GM18520 (cell line): ENCODE measurements at regions not wholly inside any gene's neighbourhood (a gene's known extent, or its start where the extent isn't known, plus 50 kb on each side); places are given as distances from the start of the nearest gene placed in this dataset.

ENCODE experiments used
- ATAC-seq: cut with Tn5 transposase; IDR thresholded peaks from one replicate; pipeline ENCODE4 v1.9.1; 2021; ENCODE audit not compliant: unreplicated experiment

DNA sequence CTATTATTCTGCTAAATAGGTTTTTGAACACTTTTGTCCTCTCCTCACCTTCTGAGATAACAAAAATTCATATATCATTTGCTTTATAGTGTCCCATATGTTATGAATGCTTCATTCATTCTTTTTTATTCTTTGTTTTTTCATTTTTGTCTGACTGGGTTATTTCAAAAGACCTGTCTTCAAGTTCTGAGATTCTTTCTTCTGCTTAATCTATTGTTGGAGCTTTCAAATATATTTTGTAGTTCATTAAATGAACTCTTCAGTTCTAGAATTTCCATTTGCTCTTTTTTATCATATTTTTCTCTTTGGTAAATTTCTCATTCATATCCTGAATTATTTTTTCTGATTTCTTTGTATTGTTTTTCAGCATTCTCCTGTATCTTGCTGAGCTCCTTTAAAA, 53.1 kb upstream of the SCIN start:
- no peak for ATAC-seq

DNA sequence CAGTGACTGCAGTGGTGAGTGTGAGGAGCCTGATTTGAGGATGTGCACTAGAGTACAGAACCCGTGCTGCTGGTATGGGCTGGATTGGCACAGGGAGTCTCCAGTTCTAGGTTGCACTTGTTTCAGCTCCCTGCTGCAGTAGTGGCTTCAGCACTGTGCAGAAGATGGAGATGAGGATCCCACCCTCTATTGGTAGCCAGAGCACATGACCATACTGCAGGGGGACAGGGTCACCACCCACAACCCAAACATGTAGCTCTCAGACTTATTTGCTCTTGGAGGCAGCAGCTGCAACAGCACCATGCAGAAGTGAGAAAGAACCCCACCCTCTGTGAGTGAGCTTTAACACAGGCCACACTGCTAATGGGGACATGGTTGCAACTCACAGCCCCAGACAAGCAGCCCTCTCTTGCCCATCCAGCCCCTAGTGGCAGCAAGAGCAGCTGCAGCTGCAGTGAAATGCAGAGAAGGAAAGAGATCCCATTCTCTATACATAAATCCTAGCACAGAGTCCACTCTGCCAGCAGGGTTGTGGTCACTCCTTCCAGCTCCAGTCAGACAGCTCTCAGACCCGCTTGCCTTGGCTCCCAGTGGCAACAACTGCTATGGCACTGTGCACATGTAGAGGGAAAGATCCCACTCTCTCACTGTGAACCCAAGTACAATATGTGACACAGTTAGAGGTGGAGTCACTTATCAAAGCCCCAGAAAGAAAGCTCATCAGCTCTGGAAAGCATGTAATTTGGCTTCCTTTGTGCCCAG, 51.4 kb upstream of the SCIN start:
- ATAC-seq, result no peak

DNA sequence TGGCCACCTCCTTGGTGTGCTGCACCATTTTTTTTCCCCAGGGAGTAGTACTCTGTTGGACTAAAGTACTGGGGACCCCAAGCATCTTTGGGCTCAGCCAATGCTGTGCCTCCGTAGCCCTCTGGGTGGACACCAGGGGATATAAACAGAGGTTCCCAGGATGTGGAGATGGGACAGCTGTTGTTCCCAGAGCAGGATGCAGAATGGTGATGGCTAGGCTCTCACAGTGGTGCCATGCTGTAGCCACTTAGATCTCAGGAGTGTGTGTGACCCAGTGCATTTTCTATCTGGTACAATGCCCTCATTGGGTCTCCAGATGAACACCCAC, 50.9 kb upstream of the SCIN start:
- ATAC-seq, result no peak
